ENCODE measurements at regions not wholly inside any gene's neighbourhood (a gene's known extent, or its start where the extent isn't known, plus 50 kb on each side); places are given as distances from the start of the nearest gene placed in this dataset.

- H3K4me3 ChIP-seq, result no peak overlapping the region
- no peak for ATAC-seq
Measured at GRCh38 chr18:2032036-2032435, 539.3 kb downstream of the METTL4 start.

DNA sequence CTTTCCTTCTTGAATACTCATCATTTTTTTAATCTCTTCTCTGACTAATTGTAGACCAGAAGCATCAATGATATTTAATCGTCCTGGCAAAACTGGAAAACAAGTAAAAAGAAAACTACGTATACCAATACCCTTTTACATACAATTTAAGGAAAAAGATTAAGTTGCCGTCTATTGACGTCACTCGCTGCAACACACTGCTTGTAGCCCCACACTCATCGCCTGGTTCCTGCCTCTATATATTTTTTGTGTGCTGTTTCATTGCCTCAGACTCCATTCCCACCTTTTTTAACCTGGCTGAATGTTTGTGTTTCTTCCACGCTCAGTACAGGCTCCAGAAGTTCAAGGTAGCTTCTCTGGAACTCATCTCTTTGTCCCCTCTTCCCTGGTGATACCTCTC lies 536.2 kb downstream of the METTL4 start:
- H3K9me3 ChIP-seq, result peaks cover under 1% of the 10 kb centered on the region
- no peaks in the 10 kb centered on the region for H3K4me1 ChIP-seq (ENCODE audit: low read depth)
- intact Hi-C loops (cut with DNase I, micrococcal nuclease), result no loop called here
- DNase-seq (no peak), ATAC-seq (no peak)
- TF ChIP-seq, protein P1, sequence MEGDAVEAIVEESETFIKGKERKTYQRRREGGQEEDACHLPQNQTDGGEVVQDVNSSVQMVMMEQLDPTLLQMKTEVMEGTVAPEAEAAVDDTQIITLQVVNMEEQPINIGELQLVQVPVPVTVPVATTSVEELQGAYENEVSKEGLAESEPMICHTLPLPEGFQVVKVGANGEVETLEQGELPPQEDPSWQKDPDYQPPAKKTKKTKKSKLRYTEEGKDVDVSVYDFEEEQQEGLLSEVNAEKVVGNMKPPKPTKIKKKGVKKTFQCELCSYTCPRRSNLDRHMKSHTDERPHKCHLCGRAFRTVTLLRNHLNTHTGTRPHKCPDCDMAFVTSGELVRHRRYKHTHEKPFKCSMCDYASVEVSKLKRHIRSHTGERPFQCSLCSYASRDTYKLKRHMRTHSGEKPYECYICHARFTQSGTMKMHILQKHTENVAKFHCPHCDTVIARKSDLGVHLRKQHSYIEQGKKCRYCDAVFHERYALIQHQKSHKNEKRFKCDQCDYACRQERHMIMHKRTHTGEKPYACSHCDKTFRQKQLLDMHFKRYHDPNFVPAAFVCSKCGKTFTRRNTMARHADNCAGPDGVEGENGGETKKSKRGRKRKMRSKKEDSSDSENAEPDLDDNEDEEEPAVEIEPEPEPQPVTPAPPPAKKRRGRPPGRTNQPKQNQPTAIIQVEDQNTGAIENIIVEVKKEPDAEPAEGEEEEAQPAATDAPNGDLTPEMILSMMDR (IDR thresholded peaks at IDR 0.05), result no peak
- no peaks in the 10 kb centered on the region for H3K36me3 ChIP-seq (ENCODE audit: low read depth)
- H3K4me3 ChIP-seq, result no peak overlapping the region

More at GRCh38 chr18:2032036-2032435, 539.3 kb downstream of the METTL4 start:
- DNase-seq, result no peak
- TF ChIP-seq, protein P1 (IDR thresholded peaks at IDR 0.05), result no peak
- Histone ChIP-seq H3K36me3 (ENCODE audit: low read depth) (no peaks in the 10 kb centered on the region), H3K9me3 (no peaks in the 10 kb centered on the region), H3K4me1 (ENCODE audit: low read depth) (no peaks in the 10 kb centered on the region)
- intact Hi-C loops (cut with DNase I, micrococcal nuclease), result no loop called here

DNA sequence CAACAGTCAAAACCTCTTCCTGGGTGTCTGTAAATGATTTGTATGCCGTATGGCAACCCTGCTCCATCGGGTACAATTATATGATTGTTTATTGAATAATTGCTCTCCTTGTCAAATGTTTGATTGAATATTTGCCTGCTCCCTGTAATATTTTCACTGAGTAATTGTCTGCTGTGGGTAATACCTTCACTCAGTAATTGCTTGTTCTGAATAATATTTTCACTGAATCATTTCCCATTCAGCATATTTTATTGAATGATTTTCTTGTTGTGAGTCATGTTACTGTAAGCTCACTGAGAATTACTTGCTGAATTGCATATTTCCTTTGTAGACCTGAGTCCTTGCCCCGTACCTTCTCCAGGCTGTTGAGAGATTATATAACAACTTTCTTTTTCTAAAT lies 535.2 kb downstream of the METTL4 start:
- ATAC-seq (no peak), DNase-seq (no peak)
- Histone ChIP-seq H3K4me3 (no peak overlapping the region), H3K9me3 (peaks cover 6% of the 10 kb centered on the region), H3K4me1 (ENCODE audit: low read depth) (no peaks in the 10 kb centered on the region), H3K36me3 (ENCODE audit: low read depth) (no peaks in the 10 kb centered on the region)
- TF ChIP-seq, protein P1 (IDR thresholded peaks at IDR 0.05), result no peak
- intact Hi-C loops (cut with DNase I, micrococcal nuclease), result no loop called here

DNA sequence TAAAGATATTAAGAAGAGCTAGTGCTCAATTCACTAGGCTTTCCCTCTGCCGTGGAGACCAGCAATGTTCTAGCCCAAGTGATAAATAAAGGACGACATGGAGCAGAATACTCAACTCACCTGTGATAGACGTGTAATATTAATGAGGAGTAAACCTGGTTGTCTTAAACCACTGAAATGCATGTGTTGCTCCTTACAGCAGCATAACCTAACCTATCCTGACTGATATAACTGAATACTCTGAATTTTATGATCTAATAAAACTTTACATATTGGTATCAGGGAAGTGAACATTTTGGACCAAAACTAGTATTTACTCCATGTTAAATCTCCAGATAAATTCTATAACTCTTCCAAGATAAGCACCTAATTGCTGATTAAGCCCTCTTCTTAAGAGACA lies 531.0 kb downstream of the METTL4 start:
- Histone ChIP-seq H3K4me1 (ENCODE audit: low read depth) (no peaks in the 10 kb centered on the region), H3K36me3 (ENCODE audit: low read depth) (no peaks in the 10 kb centered on the region), H3K9me3 (peaks cover 6% of the 10 kb centered on the region), H3K4me3 (no peak overlapping the region)
- ATAC-seq, result no peak
- DNase-seq, result no peak
- TF ChIP-seq, protein P1 (IDR thresholded peaks at IDR 0.05), result no peak
- intact Hi-C loops (cut with DNase I, micrococcal nuclease), result no loop called here

GRCh38 chr18:2049986-2050385 lies 521.3 kb downstream of the METTL4 start:
- no peaks in the 10 kb centered on the region for H3K36me3 ChIP-seq (ENCODE audit: low read depth)
- no peak for ATAC-seq
- H3K4me3 ChIP-seq, result no peak overlapping the region
- TF ChIP-seq, protein P1 (IDR thresholded peaks at IDR 0.05), result no peak
- no peak for DNase-seq
- peaks cover 4% of the 10 kb centered on the region for H3K9me3 ChIP-seq
- no peaks in the 10 kb centered on the region for H3K4me1 ChIP-seq (ENCODE audit: low read depth)
- intact Hi-C loops (cut with DNase I, micrococcal nuclease), result no loop called here

DNA sequence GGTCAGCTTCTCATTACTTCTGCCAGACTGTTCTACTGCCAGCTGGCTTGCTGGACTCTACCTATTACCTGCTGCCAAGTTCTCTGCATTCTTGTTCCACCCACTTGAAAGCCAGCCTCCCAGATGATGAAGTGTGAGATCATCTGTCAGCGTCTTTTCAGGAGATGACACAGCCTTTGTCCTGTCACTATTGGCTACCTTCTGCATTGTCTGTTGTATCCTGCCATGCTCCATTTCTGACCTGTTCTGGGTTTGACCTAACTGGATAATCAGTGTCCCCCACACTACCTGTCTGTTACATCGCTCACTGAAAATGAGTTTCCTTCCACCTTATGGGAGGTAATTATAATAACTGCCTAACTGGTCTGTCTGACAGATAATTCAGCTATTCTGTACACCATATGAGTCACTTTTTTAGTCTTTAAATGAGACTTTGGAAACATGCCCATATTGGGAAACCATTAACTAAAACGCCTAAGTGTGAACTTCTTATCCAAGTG lies 520.6 kb downstream of the METTL4 start:
- H3K9me3 ChIP-seq, result peaks cover 4% of the 10 kb centered on the region
- DNase-seq (no peak), ATAC-seq (no peak)
- H3K4me1 ChIP-seq (ENCODE audit: low read depth), result no peaks in the 10 kb centered on the region
- no peaks in the 10 kb centered on the region for H3K36me3 ChIP-seq (ENCODE audit: low read depth)
- TF ChIP-seq, protein P1 (IDR thresholded peaks at IDR 0.05), result no peak
- no peak overlapping the region for H3K4me3 ChIP-seq
- intact Hi-C loops (cut with DNase I, micrococcal nuclease), result no loop called here

Measured in mucosa of descending colon (tissue), 3 donors.